HuH-7 (cell line): ENCODE measurements at regions not wholly inside any gene's neighbourhood (a gene's known extent, or its start where the extent isn't known, plus 50 kb on each side); places are given as distances from the start of the nearest gene placed in this dataset.
"Not testable (repeated sequence)": the region's sequence is repeated elsewhere in the genome, so short reads cannot be mapped to it uniquely, and the experiment has no call there.

ENCODE experiments used
- DNase-seq: peaks from one replicate; pipeline ENCODE4 v3.0.0; 2011; ENCODE audit warnings: low spot score

DNA sequence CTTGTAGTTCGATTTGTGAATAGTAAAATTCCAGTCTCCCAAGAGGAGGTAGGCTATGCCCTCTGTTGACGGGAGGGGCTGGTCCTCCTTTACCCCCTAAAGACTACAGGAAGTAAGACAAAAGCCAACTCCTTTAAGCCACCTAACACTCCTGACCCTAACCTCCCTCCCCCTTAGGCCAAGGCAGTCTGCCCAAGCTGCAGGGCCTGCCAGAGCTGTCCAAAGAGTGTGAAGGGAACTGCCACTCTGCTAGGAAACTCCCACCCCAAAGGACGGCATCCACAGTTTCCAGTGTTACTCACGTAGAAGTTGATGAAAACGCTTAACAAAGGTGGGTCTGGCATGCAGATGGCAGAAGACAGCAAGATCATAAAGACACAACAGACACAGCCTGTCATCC lies 803.2 kb downstream of the PLA2G4A start:
- DNase-seq: no peak

DNA sequence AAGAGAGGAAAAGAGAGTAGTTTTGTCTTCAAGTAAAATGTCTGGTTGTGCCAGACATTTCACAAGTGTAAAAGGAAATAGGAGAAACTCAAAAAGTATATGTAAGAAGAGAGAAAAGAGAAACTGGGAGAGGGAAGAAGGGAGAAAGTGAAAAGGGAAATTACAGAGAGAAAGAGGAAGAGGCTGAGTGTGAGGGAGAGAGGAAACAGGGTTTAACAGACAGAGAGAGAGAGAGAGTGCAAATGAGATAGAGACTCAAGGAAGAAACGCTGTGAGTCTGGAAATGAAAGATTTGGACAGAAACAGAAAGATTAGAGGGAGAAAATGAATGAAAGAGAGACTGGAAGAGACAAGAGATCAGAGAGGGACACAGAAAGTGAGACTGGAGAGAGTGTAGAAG lies 806.2 kb downstream of the PLA2G4A start:
- DNase-seq: no peak

DNA sequence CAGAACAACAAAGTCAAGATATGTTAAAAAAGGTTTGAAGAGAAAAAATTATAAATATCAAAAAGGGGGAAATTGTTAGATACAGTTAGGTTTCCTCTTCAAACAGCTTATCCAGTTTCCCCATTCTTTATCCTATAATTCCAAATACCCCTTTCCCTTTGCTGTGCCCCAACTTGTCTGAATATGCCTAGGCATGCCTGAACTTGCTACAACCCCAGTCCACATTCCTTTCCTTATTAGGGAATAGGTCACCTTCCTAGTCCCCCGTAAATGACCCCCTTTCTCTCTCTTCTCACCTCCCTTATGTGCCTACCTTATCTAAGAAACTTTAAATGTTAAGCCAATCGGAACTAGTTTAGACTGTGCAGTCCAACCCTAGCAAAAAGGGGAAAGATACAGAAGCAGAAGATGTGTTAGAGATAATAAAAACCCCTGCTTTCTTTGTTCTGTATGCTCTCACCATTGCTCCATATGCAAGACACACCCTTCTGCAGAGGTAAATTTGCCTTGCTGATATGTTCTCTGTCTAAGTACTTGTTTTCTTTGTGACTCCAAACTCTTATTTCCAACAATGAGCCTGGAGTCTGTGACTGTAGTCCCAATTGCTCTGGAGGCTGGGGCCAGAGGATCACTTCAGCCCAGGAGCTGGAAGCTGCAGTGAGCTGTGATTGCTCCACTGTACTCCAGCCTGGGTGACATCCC lies 810.1 kb downstream of the PLA2G4A start:
- DNase-seq: no peak

DNA sequence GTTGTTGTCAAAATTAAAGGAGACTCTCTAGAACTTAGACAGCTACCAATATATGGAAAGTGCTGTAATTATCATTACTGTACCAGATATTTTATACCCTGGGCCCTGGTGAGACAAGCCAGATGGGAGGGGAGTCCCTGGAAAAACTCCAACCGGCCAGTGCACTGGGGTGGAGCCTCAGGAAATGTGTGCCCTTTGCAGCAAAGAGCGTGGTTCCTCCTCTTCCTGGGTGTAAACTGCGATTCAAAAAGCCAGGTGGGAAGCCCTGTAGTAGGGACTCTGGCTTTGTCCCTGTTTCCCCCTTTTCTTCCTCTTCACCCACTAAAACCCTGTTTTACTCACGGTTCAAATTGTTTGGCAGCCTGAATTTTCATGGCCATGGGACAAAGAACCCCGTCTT lies 812.3 kb downstream of the PLA2G4A start:
- DNase-seq: no peak

DNA sequence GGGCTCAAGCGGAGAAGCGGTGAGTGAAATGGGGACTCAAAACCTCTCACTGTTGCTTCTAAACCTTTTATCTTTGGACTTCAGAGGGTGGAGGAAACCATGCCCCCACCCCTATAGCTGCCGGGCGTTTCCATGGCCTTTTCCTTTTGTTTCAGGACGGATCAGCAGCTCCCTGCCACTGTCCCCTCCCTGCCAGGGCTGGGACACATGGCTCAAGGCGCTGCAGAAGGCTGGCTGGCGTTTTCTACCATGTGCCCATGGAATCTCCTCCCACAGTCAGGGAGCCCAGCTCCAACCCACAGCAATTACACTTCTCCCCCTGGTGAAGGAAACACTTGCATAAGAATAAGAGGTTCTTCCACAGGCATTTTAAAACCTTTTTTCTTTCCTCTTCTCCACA lies 812.7 kb downstream of the PLA2G4A start:
- no peak for DNase-seq

DNA sequence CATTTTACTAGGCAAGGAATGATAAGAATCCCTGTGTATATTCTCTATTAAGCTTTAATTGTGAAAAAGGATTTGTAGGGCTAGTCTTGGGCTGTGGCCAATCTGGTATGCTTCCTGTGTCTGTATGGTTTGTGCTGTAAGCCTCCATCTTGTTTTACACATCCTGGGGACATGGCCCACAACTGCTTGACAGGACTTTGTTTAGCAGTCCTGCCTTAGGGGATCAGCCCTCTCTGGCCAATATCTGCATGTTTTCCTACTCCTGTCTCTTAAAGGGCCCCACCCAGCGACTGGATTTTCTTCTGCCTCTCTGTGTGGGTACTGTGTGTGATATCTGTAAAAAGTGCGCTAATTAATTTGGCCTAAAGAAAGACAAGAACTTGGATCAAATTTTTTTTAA lies 813.2 kb downstream of the PLA2G4A start:
- no peak for DNase-seq

DNA sequence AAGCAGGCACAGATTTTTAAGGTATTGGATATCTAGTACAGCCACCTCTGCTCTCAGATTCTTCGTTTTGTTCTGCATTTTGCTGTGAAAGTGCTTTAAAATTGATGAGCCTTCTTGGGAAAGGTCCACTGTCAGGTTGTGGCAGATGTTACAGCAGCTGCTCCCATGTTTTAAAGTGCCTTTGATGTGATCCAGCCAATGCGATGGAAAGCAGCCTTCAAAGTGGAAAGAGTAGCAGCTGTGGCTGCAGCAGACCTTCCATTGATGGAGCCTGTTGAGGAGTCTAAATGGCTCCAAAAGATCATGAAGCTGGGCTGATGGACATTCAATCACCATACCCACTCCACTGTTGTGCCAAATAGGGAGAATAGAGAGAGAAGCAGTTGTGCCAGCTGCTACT lies 816.9 kb downstream of the PLA2G4A start:
- DNase-seq: no peak

DNA sequence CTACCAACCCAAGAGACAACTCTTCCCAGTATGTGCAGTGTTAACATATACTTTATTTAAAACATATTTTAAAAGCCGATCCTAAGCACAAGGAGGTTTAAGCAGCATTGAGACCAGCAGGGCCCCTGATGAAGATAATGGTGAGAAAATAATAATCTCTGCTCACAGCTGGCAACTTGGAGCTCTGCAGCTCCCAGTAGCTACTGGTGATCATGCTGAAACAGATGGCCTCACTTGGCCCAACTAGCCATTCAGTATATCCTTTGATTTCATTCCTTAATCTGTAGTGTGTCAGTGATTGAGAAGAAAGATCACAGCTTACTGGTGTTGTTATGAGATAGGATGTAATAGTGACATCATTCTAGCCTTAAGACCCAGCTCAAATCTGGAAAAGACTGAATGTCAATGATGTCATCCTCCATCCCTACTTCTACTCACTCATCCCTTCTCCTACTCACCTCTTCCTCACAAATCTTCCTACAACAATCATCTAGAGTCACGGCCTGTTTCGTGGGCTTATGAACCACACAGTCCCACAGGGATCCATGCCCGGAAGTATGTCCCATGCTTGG lies 817.9 kb downstream of the PLA2G4A start:
- DNase-seq: no peak

DNA sequence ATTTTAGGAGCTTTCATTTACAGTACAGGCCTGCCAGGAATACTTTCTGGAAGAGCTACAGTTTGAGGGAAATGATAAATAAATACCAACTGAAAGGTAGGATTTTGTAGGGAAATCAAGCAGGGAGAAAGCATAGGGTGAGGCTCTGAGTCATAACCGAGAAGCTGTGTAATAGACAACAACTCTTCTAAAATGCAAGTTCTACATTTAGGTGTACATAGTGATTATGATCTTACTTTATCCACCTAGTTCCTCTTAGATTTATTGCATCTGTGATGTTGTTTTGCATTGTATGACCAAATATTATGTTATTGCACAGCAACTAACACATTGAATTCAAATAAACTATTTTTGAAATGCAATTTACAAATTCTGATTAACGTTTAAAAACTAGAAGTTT lies 819.3 kb downstream of the PLA2G4A start:
- DNase-seq: no peak

DNA sequence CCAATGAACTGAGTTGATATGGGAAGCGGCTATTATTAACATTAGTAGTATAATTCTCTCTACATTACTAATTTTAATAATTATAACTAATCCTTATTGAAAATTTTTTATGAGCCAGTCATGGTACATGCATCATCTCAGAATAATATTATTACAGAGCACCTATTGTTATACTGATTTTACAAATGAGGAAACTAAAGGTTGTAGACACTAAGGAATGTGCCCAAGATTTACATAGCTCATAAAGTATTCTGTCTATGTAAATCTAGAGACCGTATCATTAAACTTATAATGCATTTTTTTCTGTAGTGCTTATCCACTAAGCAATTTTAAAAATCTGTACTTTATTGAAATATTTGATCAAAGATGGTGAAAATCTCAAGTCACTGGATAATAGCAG lies 825.9 kb downstream of the PLA2G4A start:
- no peak for DNase-seq

DNA sequence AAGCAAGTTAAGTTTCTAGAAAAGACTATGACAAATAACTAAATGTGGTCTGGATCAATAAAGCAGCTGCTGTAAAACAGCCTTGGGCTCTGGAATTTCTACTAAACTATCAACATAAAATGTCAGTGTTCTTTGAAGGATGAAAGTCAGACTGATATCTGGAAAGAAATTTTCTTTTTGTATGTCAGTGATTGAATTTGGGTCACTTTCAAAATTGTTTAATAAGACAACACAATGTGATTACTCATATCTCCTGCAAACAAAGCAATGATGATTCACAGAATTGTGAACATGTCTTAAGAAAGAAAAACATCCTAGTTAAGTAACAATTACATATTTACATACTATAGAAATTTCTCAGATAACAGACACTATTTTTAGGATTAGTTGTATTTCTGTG lies 826.4 kb downstream of the PLA2G4A start:
- no peak for DNase-seq

DNA sequence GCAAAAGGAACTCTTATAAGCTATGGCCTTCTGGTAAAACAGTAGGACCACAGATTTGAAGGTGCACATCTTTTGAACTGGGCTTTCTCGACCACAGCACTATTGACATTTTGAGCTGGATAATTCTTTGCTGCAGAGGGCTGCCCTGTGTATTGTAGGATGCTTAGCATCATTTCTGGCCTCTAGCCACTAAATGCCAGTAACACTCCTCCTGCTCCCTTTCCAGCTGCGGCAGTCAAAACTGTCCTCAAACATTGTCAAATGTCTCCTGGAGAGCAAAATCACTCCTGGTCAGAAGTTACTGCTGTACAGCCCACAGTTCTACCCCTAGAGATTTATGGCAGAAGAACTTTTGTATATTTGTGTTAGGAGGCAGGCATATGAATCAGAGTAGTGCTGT lies 836.7 kb downstream of the PLA2G4A start:
- no peak for DNase-seq

DNA sequence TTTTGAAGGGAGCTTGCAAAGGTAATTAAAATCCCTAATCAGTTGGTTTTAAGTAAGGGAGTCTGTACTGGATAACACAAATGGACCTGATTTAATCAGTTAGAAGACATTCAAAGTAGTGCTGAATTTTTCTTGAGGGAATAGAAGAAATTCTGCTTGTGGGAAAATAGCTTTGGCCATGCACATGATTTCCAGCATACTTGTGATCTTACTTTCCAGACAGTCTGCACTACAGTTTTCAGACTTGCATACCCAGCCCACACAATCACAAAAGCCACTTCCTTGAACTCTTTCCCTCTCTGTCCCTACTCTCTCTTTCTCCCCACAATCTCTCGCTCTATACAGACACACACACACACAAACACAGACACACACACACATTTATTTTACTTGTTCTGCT lies 852.1 kb downstream of the PLA2G4A start:
- DNase-seq: no peak

DNA sequence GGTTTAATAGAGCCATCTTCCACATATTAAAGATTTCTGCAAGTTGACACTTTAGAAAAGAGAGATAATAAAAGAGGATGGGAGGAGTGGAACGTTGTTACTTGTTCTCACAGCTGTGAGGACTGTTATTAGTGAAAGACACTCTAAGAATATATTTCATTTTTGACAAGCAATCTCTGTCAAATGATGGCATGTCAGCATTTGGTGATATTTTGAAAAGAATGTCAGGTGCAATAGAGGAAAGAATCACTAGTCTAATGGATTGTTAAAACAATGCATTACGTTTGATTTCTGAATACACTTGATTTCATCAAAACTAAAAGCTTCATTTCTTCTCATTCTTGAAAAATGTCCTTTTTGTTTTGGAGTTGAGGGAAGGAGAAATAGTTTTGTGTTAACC lies 853.4 kb downstream of the PLA2G4A start:
- DNase-seq: no peak

DNA sequence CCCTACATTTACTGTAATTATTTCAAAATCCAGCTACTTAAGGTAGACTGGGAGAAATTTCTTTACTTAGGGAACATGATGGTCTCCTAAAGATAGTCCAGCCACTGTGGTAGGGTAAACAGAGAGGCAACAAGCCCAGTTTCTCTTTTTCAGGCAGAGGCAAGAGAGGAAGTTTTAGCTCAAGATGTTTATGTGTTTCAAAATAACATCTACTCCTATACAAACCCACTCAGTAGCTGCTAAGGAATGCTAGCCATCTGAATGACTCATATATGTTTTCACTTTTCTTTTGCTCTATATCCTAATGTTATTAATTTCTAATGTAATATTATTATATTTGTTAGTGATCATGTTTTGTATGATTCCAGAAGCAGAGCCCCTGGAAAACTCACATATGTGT lies 856.6 kb downstream of the PLA2G4A start:
- DNase-seq: no peak

DNA sequence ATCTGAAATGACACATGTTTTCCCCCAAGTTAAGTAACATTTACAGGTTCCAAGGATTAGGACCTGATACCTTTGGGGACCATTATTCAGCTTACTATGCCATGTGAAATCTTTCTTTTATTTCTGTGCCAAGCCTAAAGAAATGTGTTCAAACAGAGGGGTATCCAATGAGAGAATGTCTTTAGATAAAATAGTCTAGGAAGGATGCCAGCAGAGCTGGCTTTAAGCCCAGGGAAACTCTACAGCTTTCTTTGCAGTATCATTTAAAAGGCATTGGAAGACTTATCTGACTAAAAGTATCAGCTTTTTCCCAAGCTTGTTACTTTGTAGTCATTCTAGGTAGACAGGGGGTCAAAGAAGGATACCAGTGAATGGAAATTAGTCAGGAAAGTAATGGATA lies 860.4 kb downstream of the PLA2G4A start:
- no peak for DNase-seq

DNA sequence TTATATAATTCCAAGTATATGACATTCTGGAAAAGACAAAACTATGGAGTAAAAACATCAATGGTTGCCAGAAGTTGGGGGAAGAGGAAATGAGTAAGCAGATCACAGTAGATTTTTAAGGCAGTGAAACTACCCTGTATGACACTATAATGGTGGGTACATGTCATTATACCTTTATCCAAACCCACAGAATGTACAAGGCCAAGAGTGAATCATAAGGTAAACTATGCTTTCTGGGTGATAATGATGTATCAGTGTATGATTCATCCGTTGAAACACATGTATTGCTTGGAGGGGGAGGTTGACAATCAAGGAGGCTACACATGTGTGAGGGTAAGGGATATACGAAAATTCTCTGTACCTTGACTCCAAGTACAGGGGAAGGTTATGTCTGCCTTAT lies 862.7 kb downstream of the PLA2G4A start:
- DNase-seq: no peak

DNA sequence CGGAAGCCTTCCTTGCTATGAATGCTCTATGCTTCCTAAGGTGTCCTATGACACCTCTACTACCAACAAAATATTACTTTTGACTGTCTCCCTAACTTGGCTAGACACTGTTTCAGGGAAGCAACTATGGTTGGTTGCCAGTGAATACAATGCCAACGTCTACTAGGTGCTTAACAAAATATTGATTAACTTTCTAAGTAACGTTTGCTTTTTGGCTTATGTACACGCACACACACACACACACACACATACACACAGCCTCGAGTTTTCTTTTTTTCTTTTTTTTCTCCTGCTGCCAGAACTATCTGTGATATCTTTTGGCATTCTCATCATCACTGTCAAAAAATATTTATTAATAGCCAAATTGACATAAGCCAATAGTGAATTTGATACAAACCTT lies 864.0 kb downstream of the PLA2G4A start:
- DNase-seq: no peak

DNA sequence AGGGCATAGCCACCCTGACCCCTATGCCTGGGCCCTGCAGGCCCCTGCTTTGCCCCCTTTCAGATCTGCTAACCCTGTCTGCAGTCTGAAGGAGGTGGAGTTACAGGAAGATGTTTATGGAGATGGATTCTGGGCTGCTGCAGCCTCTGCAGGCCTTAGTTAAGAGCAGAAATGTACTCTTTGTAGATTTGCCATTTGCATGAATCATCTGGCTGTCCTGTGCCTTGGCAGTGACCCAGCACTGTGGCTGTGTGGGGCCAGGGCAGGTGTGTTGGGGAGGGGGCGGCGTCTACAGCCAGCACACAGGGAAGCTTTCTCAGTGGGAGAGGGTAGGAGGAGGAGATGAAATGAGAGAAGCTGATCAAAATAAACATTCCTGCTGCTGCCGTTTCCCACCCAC lies 867.3 kb downstream of the PLA2G4A start:
- DNase-seq: no peak

DNA sequence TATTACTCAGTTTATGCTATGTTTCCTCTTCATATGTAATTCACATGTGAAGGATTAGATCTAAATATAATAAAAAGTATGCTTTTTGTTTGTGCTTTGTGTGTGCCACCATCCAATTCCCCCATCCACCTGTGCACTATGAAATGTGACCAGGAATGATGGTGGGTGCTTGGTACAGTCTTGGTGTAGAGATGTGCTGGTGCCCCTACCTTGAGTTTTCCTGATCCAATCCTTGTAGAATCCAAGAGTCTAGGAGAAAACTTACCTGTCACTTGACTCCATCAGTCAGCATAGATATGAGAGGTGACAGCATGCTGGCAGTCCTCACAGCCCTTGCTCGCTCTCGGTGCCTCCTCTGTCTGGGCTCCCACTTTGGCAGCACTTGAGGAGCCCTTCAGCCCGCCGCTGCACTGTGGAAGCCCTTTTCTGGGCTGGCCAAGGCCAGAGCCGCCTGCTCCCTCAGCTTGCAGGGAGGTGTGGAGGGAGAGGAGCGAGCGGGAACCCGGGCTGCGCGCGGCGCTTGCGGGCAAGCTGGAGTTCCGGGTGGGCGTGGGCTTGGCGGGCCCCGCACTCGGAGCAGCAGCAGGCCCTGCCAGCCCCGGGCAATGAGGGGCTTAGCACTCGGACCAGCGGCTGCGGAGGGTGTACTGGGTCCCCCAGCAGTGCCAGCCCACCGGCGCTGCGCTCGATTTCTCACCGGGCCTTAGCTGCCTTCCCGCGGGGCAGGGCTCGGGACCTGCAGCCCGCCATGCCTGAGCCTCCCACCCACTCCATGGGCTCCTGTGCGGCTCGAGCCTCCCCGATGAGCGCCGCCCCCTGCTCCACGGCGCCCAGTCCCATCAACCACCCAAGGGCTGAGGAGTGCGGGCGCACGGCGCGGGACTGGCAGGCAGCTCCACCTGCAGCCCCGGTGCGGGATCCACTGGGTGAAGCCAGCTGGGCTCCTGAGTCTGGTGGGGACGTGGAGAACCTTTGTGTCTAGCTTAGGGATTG lies 874.7 kb downstream of the PLA2G4A start:
- not testable (repeated sequence) for DNase-seq

DNA sequence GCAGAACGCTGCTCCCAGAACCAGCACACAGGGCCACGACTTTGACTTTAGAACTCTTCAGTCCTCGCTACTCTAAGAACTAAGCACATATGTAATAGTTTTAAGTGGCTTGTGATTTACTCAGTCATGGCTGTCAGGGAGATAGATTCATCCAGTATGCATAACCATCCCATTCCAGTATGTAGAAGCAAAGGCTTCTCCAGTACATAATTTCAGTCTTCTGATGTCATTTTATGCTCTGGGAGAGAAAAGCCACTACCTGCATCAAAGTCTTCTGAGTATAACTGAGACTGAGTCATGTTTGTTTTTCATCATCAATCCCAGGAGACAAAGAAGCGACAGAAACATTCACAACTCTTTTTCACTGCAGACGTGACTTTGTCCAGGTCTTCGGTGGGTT lies 885.7 kb downstream of the PLA2G4A start:
- DNase-seq: no peak

DNA sequence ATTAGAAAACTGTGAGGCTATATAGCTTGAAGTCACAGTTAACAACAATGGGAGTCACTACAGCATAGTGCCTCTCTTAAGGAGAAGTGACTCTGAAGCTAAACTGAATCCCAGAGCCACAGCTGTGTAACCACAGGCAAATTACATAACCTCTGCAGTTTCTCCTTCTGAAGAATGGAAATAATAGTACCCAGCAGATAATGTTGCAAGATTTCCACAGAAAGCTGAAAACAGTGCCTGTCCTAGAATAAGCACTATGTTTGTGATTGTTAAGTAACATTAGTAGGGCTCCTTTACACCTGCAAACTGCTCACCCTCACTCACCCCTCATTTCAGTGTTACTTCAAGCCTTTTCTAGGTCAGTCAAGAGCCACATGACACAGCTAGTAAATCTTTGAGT lies 886.7 kb downstream of the PLA2G4A start:
- DNase-seq: no peak

DNA sequence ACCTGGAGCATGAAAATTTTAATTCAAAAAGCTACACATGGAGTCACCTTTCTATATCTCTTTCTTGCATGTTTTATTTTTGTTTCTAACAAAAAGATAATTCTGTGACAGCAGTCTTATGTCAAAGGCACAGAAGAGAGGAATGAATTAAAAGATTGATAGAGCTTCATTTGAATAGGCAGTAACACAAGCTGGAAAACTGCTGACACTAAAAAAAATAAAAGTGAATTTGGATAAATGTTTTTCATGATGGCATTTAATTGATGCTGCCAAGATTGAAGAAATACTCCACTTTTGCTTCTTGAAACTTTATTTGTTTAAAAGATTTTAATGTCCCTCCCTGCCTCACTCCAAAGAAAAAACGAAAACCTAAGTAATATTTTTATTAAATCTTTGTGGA lies 887.4 kb downstream of the PLA2G4A start:
- DNase-seq: no peak
